ENCODE measurements at regions not wholly inside any gene's neighbourhood (a gene's known extent, or its start where the extent isn't known, plus 50 kb on each side); places are given as distances from the start of the nearest gene placed in this dataset.

DNA sequence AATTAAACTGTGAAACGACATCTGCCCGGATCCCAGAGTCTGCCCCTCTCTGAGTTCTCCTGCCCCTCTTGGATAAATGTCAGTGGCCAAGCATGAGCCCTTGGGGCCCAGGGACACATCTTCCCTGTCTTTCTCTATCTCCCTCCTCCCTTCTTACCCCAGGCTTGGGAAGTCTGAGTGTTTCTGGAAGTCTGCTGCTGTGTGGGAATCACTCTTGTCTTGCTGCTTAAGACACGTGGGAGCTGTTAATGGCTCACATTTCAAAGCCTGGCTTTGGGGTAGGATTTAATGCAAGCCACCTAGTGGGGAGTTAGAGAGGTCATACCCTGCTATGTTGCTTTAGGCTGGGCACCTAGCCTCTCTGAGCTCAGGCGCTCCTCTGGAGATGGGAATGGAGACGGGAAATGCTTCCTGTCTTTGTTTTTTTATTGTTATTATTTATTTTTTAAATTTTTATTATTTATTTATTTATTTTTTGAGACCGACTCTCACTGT, 218.5 kb upstream of the CIBAR2 start:
- DNase-seq, result peak; percentile 78

DNA sequence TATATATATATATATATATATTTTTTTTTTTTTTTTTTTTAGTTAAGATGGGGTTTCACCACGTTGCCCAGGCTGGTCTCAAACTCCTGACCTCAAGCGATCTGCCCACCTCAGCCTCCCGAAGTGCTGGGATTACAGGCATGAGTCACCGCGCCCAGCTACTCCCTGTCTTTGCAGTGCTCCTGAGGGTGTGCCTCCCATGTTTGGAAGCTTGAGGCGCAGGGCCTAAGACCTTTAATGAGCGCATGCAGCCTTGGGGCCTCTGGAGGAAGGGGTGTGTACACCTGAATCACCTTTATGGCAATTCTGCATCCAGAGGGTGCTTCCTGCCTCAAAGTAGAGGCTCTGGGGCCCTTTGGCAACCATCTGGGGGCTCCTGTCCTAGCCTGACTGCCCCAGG, 219.4 kb upstream of the CIBAR2 start:
- DNase-seq, result no peak

DNA sequence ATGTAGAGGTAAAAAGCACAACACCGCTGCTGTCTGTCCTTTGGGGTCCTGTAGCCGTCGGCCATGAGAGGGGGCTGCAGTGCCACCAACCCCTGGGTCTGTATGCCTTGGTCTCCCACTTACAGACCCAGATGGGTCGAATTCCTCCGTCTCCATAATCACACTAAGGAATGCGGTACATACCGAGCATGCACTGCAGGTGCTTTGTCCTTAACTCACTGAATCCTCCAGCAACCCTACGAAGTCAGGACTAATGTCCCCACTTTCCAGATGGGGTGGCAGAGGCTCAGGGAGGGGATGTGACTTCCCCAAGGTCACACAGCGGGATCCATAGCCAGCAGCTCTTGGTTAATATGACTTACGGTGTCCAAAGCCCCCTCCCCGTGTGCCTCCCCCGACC, 219.9 kb upstream of the CIBAR2 start:
- DNase-seq, result no peak

DNA sequence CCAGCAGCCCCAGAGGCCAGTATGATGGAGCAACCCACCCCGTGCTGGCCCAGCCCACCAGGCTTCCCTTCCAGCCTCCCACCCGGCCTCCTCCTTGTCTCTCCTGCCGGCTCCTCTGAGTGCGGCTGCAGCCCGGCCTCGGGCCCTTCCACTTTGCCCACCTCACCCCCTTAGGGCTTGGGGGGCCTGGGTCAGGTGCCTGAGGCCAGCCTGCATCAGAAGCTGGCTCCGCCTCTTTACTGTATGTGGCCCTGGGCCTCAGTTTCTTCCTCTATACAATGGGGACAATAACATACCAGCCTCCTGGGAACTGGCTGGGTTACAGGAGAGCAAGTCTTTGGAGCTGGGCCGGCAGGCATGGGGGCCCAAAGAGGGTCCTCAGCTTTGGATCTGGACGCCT, 221.1 kb upstream of the CIBAR2 start:
- no peak for DNase-seq

DNA sequence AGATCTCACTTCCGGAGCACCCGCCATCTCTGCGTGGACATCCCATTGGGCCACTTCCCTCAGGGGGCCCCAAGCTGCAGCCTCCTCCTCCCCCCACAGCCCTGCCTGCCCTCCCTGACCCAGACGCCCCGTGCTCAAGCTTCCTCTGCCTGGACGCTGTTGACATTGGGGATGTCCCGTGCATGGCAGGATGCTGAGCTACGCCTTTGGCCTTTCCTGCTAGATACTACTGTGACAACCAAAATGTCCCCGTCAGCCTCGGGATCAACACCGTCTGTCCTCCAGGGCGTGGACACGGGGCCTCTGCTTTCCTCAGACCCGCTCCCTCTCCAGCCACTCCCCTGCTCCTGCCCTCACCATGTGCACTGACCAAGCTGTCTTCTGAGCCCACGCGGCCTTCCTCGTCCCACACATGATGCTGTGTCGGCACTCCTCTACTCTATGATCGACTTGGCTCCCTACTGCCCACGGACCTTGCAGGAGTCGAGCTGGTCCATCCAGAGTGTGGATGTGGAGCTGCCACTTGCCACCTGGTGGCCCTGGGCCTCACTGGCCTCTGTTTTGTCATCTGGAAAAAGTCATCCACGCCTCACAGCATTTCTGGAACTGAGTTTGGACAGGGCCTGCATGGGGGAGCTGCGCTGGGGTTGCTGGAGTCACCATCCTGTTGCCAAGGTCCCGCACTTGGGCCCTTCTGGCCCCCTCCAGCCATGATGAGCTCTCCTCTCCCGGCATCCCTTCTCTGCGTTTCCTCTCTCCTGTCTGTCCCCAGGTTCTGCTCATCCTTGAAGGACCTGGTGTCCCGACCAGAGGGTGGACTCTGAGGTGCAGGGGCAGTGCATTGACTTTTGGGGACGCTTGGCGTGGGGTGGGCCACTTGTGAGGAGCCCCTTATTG, 221.7 kb upstream of the CIBAR2 start:
- no peak for DNase-seq

DNA sequence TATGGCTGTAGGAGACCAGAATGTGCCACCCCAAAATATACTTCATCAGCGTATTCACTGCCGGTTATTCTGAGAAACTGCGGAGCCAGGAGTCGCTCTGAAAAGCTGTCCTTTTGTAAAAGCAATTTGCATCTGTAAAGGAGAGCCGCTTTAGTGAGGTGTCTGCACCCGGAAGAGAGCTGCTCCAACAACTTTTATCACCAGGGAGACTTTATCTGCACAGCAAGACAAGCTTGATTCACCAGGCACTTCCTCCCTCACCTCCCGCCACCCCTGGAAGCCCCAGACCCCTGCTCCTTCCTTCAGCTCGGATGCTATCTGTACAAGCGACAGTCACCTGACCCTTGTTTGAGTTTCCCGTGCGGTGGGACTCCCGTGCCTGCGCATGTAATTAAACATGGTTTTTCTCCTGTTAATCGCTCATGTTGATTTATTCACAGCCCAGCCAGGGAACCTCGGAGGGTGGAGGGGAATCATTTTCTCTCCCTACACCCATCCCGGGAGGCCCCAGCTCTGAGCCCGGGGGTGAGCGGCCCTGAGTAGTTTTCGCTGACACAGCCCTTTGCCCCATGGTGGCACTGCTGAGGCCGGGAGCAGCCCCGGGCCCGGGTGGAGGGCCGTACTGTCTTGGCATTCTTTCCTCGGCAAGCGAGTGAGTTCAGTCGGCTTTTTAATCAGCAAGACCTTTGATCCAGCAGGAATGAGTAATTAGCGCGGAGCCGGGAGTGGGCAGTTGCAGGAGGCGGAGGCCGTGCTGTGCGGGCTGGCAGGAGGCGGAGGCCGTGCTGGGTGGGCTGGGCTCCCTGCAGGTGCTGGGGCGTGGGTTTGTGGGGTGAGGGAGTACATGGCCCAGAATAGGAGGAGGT, 222.7 kb upstream of the CIBAR2 start:
- DNase-seq, result no peak

DNA sequence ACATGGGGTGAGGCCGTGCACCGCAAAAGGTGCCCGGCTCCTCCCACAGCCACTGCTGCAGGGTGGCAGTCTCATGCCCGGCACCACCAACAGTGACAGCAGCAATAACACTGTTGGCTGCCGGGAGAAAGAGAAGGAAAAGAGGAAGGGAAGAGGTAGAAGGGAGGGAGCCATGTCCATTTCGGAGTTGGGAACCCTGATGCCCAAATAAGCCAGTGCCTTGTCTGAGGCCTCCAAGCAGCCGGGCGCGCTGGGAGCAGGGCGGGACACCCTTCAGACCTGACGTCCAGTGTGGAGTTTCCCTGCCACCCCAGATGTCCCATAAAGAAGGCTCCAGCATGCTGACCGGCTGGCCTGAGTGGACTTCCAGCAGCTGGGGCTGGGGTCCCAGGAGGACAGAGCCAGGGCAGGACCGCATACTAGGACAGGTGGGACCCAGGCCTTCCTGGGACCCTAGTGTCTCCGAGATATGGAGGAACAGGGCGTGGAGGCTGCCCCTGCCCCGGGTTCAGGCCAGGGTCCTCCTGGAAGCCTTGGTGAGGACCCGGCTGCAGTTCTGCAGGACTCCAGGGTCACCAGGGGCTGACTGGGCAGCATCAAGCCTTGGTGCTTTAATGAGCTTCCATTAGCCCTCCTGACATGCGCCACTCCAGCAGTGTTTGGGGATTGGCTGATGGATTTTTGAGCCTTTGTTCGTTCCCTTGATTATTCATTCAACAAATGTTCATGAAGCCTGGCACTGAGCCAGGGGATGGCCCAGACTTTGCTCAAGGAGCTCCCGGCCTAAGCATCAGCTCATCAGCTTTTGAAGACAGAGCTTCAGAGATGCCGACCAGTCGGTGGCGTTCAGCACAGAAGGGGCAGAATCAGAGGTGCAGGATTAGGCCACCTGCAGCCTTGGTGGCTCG, 223.6 kb upstream of the CIBAR2 start:
- no peak for DNase-seq

DNA sequence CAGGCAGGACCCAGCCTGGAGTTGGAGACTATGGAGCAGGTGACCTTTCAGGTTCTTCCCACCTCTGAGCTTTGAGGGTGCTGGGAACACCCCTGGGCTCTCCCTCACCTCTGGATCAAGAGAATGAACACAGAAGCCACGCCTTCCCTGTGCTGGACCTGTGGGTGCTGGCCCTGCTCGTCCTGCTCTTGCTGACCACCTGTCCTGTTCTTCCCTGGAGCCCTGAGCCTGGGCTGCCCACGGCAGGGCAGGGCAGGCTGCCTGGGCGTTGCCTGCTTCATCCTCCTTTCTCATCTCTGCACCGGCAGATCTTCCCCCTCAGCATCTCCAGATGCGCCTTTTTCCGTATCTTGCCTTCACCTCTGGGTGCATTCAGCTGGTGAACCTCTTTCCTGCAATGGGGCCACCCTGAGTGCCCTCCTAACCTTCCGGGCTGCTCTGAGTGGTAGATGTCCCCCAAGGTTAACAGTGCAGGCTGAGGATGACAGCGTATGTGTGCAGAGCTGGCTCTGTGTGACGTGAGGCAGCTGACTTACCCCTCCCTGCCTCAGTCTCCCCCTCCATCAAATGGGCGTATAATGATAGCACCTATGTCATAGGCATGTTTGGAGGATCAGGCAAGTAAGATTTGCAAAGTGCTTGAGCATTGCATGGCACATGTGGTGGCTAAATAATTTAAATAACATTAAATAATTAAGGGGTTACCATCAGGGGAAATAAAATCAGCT, 225.8 kb upstream of the CIBAR2 start:
- DNase-seq, result no peak

DNA sequence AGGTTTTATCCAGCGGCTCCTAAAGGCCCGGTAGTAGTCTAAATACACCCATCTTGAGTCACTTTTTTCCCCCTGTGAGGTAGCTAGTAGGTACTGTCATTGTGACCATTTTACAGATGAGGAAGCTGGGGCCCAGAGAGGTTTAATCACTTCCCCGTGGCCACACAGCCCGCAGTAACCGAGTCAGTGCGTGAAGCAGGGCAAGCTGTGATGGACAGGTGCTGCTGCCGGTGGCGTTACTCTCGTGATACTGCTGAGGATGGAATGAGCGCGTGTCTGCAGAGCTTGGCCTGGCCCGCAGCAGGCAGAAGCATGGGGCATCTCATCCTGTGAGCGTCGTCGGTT, 226.3 kb upstream of the CIBAR2 start:
- DNase-seq, result no peak

DNA sequence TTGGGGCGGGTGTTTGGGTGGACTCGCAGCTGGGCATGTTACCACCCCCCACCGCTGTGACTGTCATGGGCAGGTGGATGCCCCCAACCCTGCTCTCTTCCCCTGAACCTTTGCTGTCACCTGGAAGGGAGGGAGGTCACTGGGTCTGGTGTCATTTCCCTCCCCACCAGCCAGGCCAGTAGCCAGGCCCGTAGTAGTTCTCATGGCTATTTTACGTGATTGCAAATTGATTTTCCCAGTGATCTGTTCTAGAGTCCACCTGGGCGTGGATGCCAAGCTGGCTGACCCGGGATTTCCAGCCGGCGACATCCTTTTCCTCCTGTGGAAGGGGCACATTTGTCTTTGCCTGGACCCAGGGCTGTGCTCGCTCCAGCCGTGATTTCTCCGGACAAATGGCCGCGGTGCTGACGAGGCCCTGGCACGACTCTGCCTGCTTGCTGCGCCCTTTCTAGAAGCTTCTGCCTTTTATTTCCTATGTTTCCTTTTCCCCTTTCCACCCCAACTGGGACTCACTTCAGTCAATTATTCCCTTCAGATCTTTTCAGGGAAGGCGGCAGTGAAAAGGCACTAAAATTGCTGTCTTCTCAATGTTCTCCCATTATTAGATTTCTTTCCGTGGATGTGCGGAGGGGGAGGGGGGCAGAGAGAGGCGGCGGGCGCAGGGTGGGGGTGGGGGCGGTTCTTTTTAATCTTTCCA, 226.9 kb upstream of the CIBAR2 start:
- DNase-seq, result no peak

DNA sequence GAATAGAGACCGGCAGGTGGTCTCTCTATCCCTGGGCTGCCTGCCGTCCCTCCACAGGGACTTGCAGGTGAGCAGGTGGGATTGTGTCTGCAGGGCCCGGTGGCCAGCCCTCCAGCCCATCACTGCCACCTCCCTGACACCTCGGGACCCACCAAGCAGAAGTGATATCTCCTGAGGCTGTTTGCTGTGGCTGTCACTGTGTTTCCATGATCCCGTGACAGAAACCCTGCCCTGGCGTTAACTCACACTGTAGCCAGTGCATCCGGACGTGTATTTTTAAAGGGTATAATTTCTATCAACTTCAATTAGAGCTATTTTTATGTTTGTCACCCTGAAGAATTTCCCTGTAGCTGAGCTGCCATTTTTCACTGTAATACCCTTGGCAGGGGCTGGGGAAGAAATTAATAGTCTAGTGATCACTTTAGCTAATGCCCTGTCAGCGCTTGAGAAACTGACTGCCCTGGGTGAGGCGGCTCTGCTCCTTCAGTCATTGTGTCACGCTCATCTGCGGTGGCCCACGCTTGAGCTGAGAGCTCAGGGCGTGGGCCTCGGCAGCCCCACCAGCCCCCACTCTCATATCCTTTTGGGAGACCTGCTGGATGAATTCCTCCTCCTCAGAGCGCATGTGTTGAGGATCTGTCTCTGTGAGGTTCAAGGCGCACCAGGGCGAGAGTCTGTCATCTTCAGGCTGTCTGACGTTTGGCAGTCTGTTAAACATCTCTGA, 229.9 kb upstream of the CIBAR2 start:
- DNase-seq, result no peak

DNA sequence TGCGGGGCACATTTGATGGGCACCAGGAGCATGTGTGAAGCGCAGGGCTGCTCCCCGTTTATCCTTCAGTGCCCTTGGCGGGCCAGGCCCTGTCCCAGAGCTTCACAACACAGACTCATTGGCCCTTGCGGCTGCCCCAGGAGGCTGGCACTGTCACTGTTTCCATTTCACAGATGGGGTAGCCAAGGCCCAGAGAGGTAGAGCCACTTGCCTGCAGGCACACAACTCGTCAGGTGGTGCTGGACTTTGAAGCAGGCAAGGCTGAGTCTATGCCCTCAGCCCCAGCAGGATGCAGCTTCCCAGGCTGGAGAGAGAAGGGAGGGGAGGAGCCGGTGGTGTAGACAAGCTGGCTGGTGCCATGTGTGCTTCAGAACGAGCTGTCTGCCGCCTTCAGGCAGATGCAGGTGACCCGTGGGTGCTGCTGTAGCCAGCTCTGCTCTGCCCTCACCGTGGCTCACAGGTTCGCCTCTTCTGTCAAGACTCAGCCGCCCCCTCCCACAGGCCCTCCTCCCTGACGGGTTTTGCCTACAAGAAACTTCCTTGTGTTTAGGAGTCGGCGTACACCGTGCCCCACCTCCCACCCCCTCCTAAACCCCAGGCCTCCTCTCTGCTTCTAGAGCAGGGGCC, 232.3 kb upstream of the CIBAR2 start:
- DNase-seq, result no peak

DNA sequence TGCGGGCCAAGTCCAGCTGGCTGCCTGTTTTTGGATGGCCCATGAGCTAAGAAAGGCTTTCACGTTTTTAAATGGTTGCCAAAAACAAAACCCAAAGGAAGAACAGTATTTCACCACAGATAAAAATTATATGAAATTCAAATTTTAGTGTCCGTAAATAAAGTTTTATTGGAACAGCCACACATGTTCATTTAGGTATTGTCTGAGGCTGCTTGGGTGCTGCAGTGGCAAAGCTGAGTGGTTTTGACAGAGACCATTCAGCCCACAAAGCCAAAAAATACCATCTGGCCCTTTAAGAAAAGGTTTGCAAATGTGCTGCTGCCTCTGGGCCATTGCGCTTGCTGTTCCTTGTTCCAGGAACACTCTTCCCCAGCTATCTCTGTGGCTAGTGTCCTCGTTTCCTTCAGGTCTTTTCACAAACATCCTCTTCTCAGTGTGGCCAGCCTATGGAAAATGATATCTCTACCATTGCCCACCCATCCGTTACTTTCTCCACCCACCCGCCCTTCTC, 232.9 kb upstream of the CIBAR2 start:
- no peak for DNase-seq

DNA sequence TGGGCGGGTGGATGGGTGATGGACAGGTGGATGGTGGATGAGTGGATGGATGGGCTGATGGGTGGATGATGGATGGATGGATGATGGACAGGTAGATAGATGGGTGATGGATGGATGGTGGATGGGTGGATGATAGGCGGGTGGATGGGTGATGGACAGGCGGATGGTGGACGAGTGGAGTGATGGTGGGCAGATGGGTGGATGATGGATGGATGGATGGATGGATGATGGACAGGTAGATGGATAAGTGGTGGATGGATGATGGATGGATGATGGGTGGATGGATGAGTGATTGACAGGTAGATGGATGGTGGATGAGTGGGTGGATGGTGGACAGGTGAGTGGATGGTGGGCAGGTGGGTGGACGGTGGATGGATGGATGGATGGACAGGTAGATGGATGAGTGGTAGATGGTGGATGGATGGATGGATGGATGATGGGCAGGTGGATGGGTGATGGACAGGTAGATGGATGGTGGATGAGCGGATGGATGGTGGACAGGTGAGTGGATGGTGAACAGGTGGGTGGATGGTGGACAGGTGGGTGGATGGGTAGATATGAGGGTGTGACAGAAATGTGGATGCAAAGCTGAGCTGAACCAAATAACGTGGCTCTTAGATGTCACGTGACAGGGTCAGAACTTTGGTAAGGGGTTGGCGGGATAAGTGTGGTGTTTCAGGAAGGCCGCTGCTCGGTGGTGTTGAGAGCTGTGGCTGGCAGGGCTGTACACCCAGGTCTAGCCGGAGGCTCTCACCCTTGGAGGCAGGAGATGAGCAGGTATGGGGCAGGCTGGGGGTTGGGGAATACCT, 234.3 kb upstream of the CIBAR2 start:
- no peak for DNase-seq

DNA sequence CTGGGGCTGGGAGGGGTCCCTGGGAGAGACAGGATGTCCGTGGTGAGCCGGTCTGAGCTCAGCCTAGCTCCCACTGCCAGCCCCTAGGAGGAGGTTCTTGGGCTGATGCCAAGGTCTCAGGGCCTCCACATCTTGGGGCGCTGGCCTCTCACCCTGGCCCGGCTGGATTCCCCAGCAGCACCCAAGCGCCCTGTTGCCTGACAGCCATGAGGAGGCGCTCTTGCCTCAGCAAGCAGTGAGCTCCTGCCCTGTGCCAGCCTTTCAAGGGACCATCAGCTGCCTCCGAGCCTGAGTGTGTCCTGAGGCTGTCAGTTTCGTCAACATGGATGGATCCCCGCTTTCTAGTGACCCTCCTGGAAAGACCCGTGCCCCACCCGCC, 234.9 kb upstream of the CIBAR2 start:
- DNase-seq, result no peak

DNA sequence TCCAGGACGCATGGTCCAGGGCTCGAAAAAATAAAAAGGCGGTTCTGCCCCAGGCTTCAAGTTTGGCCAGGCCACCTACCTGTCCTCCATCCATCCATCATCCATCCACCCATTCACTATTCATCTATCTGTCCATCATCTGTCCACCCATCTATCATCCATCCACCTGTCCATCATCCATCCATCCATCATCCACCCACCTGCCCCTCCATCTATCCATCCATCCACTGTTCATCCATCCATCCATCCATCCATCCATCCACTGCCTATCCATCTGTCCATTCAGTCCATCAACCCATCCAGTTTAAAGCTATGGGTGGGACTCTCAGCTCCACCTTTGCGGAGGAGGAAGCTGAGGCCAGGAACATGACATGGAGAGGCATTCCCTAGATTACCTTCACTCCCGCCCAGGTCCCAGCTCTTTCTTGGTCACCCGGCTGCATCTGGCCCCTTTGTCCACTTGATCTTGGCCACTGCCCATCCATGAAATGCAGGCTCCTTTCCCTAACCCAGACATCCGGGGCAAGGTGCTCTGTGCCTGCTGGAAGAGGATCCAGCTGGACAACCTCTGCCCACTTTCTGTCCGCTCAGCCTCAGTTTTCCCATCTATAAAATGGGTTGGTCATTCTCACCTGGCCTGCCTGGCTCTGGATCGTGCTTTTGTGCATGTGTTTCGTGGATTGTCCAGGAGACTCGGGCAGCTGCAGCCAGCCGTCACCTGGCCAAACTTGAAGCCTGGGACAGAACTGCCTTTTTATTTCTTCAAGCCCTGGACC, 236.0 kb upstream of the CIBAR2 start:
- no peak for DNase-seq

DNA sequence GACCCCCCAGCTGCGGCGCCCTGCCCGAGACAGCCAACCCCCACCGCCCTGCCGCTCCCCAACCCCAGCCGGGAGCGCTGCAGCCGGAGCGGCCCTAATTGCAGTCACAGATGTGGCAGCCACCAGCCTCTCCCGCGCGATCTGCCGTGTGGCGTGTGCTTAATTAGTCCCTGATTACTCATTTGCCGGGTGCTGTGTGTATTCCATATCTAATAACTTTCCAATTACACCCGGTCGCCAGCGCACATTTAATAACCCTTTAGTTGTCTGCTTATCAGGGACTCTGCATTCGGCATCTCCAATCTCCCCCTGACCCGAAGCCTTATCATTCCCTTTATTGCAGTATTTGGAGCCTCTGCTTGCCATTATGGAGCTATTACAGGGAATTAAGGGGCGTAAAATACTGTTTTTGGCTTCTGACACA, 236.7 kb upstream of the CIBAR2 start:
- peak; percentile 46 for DNase-seq

DNA sequence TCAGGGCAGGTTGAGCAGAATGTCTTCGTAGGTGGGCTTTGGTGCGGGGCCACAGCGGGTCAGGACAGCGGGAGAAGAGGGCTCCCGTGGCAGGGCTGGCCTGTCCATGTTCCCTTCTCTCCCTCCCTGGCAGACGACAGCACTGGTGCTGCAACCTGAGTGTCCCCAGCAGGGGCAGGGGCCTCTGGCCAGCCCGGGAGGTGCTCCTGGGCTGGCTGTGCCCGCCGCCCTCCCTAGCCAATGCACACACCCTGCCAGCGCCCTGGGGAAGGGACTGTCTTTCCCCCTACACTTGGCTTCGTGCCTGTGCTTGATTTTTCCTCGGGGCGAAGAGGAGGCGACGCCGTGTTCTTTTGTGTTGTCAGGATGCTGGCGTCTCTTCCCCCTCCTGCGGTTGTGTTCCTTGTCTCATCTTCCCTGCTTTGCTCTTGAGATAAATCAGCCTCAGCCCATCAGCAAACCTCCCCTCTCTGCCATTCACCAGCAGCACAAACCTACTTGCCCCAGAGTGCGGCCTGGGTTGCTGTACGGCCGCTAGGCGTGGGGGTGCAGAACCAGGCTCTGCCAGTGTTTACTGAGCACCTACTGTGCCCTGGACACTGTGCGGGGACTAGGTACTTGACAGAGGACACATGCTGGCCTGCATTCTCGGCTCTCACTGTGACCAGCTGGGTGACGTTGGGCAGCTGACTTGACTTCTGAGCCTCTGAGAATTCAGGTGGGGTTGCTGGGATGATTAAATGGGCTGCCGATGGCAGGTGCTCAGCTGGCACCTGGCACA, 237.3 kb upstream of the CIBAR2 start:
- no peak for DNase-seq

All from DMS 273 treated with DMSO at 0.1 percent for 48 hours (cell line).